Activated CD8-positive, alpha-beta memory T cell treated with anti-CD3 and anti-CD28 coated beads for 36 hours (primary cell): ENCODE measurements at regions not wholly inside any gene's neighbourhood (a gene's known extent, or its start where the extent isn't known, plus 50 kb on each side); places are given as distances from the start of the nearest gene placed in this dataset.

Experiments used
- CTCF ChIA-PET: fragments of 350-600 bp; sonication (Branson Sonifier 250); formaldehyde crosslinking; loops from one replicate; lab custom pipeline; 2021; ENCODE audit warnings: antibody characterized with exemption; lab: Charles Lee
- POLR2A ChIA-PET: fragments of 350-600 bp; sonication (Branson Sonifier 250); formaldehyde crosslinking; loops from one replicate; lab custom pipeline; 2021; ENCODE audit warnings: antibody characterized with exemption; lab: Charles Lee

- POLR2A ChIA-PET, result no interaction called here
- CTCF ChIA-PET, result no interaction called here
Observed at GRCh38 chr2:217695033-217695520, 307.7 kb downstream of the TNS1 start.

DNA sequence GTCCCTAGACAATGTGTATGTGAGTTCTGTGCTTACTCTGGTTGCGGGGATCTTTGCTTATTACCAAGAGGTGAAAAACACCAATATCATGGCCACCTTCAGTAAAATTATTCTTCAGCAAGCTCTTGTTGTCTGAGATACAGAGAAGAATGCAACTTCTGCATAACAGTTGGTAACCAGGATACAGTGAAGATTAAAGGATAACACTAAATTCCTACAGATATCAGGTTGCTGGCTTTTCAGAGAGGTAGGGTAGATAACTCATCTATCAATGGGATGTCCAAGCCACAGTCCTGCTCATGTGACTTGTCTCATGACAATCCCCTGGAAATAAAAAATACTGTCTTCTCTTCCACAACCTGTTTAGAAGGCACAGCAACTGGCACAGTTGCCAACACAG lies 308.5 kb downstream of the TNS1 start:
- ChIA-PET CTCF (no interaction called here), POLR2A (no interaction called here)

GRCh38 chr2:217693363-217693762 lies 309.4 kb downstream of the TNS1 start:
- CTCF ChIA-PET, result no interaction called here

DNA sequence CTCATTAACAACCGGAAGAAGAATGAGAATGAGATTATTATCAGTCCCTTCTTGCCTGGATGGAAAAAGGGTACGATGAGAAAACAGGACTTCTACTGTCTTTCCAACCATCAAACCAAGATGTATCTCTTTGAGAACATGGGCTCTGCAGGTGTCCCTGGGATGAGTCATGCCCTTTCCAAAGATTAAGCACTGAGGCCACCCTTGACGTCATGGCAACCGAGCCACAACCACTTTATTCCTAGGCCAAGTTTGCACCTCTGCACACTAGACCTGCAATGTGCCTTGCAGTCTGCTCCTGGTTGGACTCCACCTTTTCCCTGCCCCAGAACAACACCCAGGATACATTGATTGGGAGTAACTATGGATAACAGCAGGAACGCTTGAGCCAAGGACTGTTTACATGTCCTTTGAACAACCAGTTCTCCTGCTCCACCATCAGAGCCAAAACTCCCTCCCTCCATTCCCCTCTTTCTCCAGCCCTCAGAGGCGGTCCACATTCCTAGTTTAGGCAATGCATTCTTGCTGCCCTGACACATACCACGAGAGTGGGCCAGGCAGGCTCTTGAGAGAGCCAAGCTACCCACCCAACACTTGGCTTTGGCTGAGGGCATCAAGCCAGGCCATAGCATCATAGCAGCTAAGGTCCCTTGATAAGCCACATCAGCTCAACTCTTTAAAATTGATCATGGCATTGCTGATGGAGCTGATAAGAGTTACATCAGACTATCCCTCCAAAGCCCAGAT lies 310.7 kb downstream of the TNS1 start:
- ChIA-PET POLR2A (no interaction called here), CTCF (no interaction called here)

More at GRCh38 chr2:217693363-217693762, 309.4 kb downstream of the TNS1 start:
- POLR2A ChIA-PET, result no interaction called here

DNA sequence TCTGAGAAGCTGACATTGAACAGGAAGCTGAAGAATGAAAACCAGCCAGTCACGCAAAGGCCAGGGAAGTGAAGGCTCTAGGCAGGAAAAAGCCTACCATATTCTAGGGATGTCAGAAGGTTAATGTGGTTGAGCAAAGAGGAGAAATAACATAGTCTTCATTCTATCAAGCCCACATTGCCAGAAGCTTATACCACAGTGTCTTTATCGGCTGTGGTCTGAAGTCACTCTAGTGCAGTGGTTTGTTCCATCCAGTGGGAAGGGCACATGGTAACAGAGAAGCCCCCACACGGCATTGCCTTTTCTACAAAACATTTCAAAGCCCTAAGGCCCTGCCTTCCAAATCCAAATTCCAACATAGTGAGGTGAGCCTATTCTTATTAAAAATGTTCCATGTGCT lies 311.3 kb downstream of the TNS1 start:
- ChIA-PET CTCF (no interaction called here), POLR2A (no interaction called here)

DNA sequence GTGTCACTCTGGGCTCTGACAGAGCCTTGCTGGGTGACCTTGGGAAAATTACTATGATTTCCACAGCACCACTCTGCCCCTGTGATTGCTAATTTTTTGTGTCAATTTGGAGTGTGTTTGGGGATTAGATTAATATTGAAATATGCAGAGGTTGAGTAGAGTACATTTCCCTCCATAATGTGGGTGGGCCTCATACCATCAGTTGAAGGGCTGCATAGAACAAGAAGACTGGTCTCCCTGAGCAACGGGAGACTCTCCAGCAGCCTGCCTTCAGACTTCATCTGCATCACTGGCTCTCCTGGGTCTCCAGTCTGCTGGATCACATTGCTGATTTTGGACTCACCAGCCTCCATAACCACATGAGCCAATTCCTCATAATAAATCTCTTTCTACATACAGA lies 313.7 kb downstream of the TNS1 start:
- POLR2A ChIA-PET, result no interaction called here
- CTCF ChIA-PET, result no interaction called here

GRCh38 chr2:217688494-217688893 lies 314.3 kb downstream of the TNS1 start:
- POLR2A ChIA-PET, result no interaction called here

DNA sequence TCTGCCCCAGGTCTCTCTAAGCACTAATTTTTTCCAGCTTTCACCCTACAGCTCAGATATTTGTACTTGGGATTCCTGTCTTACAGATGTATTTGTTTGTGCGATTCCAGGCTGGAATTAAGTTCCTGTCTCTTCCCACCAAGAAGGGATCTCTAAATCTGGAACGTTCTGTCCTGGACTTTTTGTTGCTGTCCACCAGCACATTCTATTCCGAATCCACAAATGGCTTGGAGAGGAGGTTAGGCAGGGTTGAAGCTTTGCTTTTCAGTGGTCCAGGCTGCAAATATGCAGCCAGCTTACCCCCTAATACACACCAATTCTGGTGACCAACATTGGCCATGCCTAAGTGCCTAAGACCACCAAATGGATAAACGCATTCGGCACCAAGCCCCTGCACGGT lies 315.0 kb downstream of the TNS1 start:
- CTCF ChIA-PET, result no interaction called here
- POLR2A ChIA-PET, result no interaction called here

More at GRCh38 chr2:217688494-217688893, 314.3 kb downstream of the TNS1 start:
- CTCF ChIA-PET, result no interaction called here

DNA sequence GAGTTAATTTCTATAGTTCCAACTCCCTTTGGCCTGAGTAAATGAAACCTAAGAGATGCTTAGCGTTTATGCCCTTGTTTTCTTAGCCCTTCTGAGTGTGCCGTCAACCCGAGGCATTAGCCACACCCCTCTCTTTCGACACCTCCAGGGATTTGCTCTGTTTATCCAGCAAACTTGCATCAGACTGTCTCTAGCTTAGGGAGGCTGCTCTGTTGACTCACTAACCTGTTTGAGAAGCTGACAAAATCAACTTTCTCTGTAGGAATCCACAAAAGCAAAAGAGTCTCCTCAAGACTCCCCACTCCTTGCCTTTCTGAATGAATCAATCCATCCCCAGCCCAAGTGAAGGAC lies 317.6 kb downstream of the TNS1 start:
- POLR2A ChIA-PET, result no interaction called here
- CTCF ChIA-PET, result interaction anchor here (1.4 kb wide), 1 partner anchor 28 kb away, joined by 3 read pairs; no protein-coding TSS in a partner anchor

GRCh38 chr2:217684431-217685254 lies 318.2 kb downstream of the TNS1 start:
- CTCF ChIA-PET, result interaction anchor here (0.6 to 1.4 kb wide), 2 partner anchors 29 to 643 kb away, joined by 3 to 4 read pairs; no protein-coding TSS in a partner anchor

GRCh38 chr2:217683106-217683870 lies 319.5 kb downstream of the TNS1 start:
- ChIA-PET POLR2A (no interaction called here), CTCF (no interaction called here)

More at GRCh38 chr2:217684431-217685254, 318.2 kb downstream of the TNS1 start:
- POLR2A ChIA-PET, result no interaction called here

- ChIA-PET POLR2A (no interaction called here), CTCF (no interaction called here)
Observed at GRCh38 chr2:217681791-217682190, 321.0 kb downstream of the TNS1 start.

- CTCF ChIA-PET, result no interaction called here
Observed at GRCh38 chr2:217680381-217680780, 322.4 kb downstream of the TNS1 start.

GRCh38 chr2:217673627-217674026 lies 329.2 kb downstream of the TNS1 start:
- ChIA-PET POLR2A (no interaction called here), CTCF (no interaction called here)

More at GRCh38 chr2:217680381-217680780, 322.4 kb downstream of the TNS1 start:
- POLR2A ChIA-PET, result no interaction called here

- POLR2A ChIA-PET, result no interaction called here
- CTCF ChIA-PET, result interaction anchor here (0.6 kb wide), 1 partner anchor 1083 kb away, joined by 6 read pairs; no protein-coding TSS in a partner anchor
Observed at GRCh38 chr2:217672472-217672871, 330.3 kb downstream of the TNS1 start.

- POLR2A ChIA-PET, result no interaction called here
- CTCF ChIA-PET, result no interaction called here
Observed at GRCh38 chr2:217671871-217672270, 330.9 kb downstream of the TNS1 start.

DNA sequence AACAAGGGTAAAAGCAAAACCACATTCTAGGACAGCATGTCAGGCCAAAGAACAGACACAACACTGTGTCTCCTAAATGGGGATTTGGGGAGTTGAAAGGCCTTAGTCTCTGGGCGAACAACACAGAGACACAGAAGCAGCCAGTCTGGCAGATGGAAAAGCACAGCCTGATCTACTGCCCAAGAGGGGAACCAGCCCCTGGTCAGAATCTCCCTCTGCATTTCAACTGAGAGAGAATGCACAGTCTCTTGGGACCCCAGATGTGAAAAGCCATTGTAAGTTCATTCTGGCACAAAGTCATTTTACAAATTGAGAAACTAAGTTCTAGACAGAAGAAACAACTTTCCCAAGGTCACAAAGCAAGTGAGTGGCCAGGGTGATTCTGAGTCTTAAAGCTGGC lies 331.7 kb downstream of the TNS1 start:
- ChIA-PET CTCF (no interaction called here), POLR2A (no interaction called here)

GRCh38 chr2:217669831-217670230 lies 333.0 kb downstream of the TNS1 start:
- ChIA-PET POLR2A (no interaction called here), CTCF (no interaction called here)

GRCh38 chr2:217667512-217667911 lies 335.3 kb downstream of the TNS1 start:
- ChIA-PET CTCF (no interaction called here), POLR2A (interaction anchor here (0.5 kb wide), 1 partner anchor 9 kb away, joined by 3 read pairs; no protein-coding TSS in a partner anchor)
